Smooth muscle cell (in vitro differentiated cells): ENCODE measurements at regions not wholly inside any gene's neighbourhood (a gene's known extent, or its start where the extent isn't known, plus 50 kb on each side); places are given as distances from the start of the nearest gene placed in this dataset.

Experiments used
- DNase-seq: peaks from one replicate; lab custom pipeline; 2025; ENCODE audit not compliant: unreplicated experiment; lab: John Stamatoyannopoulos, UW
- H2AFZ ChIP-seq: fragments of 200-600 bp; sonication (generic); 2 replicates; pipeline ENCODE4 v1.6.0; 2016; ENCODE audit warnings: antibody characterized with exemption, low read depth, mild to moderate bottlenecking
- H3F3A ChIP-seq: fragments of 200-600 bp; sonication (generic); 2 replicates; pipeline ENCODE4 v1.6.0; 2017; ENCODE audit warnings: antibody characterized with exemption, low read depth
- H3K27ac ChIP-seq: fragments of 200-600 bp; sonication (generic); 2 replicates; pipeline ENCODE4 v1.5.1; 2016; ENCODE audit warnings: low read depth, mild to moderate bottlenecking
- H3K27me3 ChIP-seq: fragments of 200-600 bp; sonication (generic); 2 replicates; pipeline ENCODE4 v1.6.1; 2016; ENCODE audit warnings: low read depth, mild to moderate bottlenecking
- H3K36me3 ChIP-seq: fragments of 200-600 bp; sonication (generic); 2 replicates; pipeline ENCODE4 v1.5.1; 2016; ENCODE audit warnings: low read depth
- H3K4me1 ChIP-seq: fragments of 200-600 bp; sonication (generic); 2 replicates; pipeline ENCODE4 v1.5.1; 2016; ENCODE audit warnings: low read depth
- H3K4me2 ChIP-seq: fragments of 200-600 bp; sonication (generic); 2 replicates; pipeline ENCODE4 v1.6.0; 2016; ENCODE audit warnings: mild to moderate bottlenecking
- H3K4me3 ChIP-seq: fragments of 200-600 bp; sonication (generic); 2 replicates; pipeline ENCODE4 v1.5.1; 2016; ENCODE audit warnings: mild to moderate bottlenecking
- H3K79me2 ChIP-seq: fragments of 200-600 bp; sonication (generic); 2 replicates; pipeline ENCODE4 v1.6.0; 2016; ENCODE audit warnings: low read depth, mild to moderate bottlenecking
- H3K9ac ChIP-seq: fragments of 200-600 bp; sonication (generic); 2 replicates; pipeline ENCODE4 v1.6.0; 2016; ENCODE audit warnings: low read depth
- H3K9me3 ChIP-seq: fragments of 200-600 bp; sonication (generic); replicated peaks from 2 replicates; pipeline ENCODE4 v1.5.1; 2016; ENCODE audit warnings: low read depth
- H4K20me1 ChIP-seq: fragments of 200-600 bp; sonication (generic); 2 replicates; pipeline ENCODE4 v1.6.0; 2016; ENCODE audit warnings: low read depth
- WGBS: methylation state at CpG from one replicate; pipeline ENCODE4 v1.1.7; 2016; ENCODE audit warnings: low lambda C conversion rate; 5-methylcytosine and 5-hydroxymethylcytosine counted together
- TF ChIP-seq, protein P1 (sequence below): fragments of 200-600 bp; sonication (generic); IDR thresholded peaks from 2 replicates; pipeline ENCODE4 v1.5.1; 2017; ENCODE audit warnings: borderline replicate concordance, mild to moderate bottlenecking, antibody characterized with exemption; ENCODE audit not compliant: insufficient read depth, poor library complexity, severe bottlenecking

DNA sequence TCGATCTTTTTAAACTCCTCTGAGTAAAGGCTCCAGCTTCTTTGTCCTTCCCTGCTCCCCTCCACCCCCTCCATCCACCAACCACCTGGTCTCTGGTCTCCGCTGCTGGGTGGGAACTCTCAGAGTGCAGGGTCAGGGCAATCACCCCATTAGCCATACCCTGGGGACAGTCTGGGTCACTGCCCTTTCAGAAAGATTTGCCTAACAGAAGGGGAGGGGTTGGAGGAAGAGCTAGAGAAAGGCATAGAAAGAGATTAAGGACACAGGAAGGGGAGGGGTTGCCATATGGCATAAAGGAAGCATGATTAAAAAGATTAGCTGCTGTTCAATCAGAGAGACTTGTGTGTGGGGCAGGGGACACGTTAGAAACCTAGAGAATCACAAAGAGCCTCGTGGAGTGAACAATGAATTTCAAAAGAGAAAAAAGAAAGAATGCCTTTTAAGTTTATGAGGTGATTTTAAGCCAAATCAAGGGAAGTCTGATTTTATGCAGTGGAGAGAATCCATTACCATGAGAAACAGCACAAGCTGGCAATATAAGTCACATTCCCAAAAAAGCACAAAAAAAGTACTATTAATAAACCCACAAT, 115.5 kb upstream of the ACSL4 start:
- WGBS, result 38% methylated on average over 4 of the region's 4 CpGs
- DNase-seq, result no peak
- peak overlapping the region; percentile 81 for H3K27ac ChIP-seq
- no peaks in the 10 kb centered on the region for H3K27me3 ChIP-seq
- no peak overlapping the region for H3K9ac ChIP-seq
- H4K20me1 ChIP-seq, result no peaks in the 10 kb centered on the region
- no peak overlapping the region for H2AFZ ChIP-seq
- TF ChIP-seq, protein P1, sequence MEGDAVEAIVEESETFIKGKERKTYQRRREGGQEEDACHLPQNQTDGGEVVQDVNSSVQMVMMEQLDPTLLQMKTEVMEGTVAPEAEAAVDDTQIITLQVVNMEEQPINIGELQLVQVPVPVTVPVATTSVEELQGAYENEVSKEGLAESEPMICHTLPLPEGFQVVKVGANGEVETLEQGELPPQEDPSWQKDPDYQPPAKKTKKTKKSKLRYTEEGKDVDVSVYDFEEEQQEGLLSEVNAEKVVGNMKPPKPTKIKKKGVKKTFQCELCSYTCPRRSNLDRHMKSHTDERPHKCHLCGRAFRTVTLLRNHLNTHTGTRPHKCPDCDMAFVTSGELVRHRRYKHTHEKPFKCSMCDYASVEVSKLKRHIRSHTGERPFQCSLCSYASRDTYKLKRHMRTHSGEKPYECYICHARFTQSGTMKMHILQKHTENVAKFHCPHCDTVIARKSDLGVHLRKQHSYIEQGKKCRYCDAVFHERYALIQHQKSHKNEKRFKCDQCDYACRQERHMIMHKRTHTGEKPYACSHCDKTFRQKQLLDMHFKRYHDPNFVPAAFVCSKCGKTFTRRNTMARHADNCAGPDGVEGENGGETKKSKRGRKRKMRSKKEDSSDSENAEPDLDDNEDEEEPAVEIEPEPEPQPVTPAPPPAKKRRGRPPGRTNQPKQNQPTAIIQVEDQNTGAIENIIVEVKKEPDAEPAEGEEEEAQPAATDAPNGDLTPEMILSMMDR, result no peak
- no peak overlapping the region for H3K4me3 ChIP-seq
- H3K4me1 ChIP-seq, result peaks cover 16% of the 10 kb centered on the region
- no peak overlapping the region for H3K4me2 ChIP-seq
- no peaks in the 10 kb centered on the region for H3K36me3 ChIP-seq
- no peaks in the 10 kb centered on the region for H3K79me2 ChIP-seq
- no peaks in the 10 kb centered on the region for H3K9me3 ChIP-seq
- no peaks in the 10 kb centered on the region for H3F3A ChIP-seq

DNA sequence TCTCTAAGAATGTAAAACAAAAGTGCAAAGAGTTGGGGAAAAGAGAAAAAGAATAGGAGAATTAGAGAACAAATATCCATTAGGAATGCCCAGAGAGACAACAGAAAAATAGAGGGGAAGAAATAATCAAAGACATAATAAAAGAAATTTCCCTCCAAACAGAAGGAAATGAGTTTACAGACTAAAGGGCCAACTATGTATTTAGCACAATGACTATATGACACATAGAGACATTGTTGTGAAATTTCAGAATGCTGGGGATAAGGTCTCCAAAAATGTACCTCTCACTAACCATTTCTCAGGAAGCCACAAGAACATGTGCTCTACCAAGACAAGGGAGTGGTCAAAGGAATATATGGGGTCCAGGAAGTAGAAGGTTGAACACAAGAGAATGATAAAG, 121.0 kb upstream of the ACSL4 start:
- Histone ChIP-seq H3K36me3 (no peaks in the 10 kb centered on the region), H3K9me3 (no peaks in the 10 kb centered on the region), H3K4me1 (no peaks in the 10 kb centered on the region), H4K20me1 (no peaks in the 10 kb centered on the region), H3K4me3 (no peak overlapping the region), H3K9ac (no peak overlapping the region), H3K4me2 (no peak overlapping the region), H2AFZ (no peak overlapping the region), H3K27ac (no peak overlapping the region), H3F3A (no peaks in the 10 kb centered on the region), H3K27me3 (no peaks in the 10 kb centered on the region), H3K79me2 (no peaks in the 10 kb centered on the region)
- no peak for DNase-seq
- TF ChIP-seq, protein P1, result no peak

DNA sequence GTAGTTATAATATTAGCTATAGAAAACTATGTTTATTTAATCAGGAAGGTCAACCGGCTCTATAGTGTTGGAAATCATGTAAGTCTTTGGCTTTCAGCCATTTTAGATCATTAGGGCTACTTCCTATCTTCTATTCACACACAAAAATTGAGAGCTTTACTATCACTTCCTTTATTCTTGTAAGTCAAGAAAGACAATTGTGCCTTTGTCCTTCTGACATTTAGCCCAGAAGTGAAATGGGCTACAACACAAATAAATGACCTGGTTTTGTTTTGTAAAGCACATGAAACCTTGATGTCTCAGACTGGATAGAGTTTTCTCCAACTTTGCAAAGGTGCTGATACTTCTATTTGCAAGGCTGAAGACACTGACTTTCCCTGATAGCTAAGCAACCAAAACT, 122.4 kb upstream of the ACSL4 start:
- Histone ChIP-seq H3K79me2 (no peaks in the 10 kb centered on the region), H3K27ac (no peak overlapping the region), H3F3A (no peaks in the 10 kb centered on the region), H3K4me2 (no peak overlapping the region), H3K27me3 (no peaks in the 10 kb centered on the region), H3K4me1 (no peaks in the 10 kb centered on the region), H3K4me3 (no peak overlapping the region), H2AFZ (no peak overlapping the region), H3K9ac (no peak overlapping the region), H3K9me3 (no peaks in the 10 kb centered on the region), H3K36me3 (no peaks in the 10 kb centered on the region), H4K20me1 (no peaks in the 10 kb centered on the region)
- 79% methylated on average over 1 of the region's 1 CpG for WGBS
- DNase-seq, result no peak
- TF ChIP-seq, protein P1, result no peak

DNA sequence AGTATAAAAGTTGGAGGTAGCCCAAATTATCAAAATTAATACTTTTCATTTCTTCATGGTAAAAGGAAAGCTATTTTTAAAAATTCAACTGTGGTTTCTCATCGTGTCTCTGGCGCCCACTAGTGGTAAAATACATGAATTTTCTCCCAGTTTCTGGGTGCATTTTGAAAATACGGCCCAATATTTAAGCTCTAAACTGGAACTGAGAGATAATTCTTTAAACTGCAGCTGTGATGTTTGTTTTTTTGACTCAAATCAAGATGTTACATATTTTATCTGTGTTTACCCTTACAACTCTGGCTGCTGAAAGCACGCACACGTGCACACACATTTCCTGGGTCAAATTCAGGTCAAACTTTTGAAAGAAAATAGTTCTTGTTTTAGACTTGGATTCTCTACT, 123.9 kb upstream of the ACSL4 start:
- TF ChIP-seq, protein P1, result peak; percentile 74
- no peaks in the 10 kb centered on the region for H3K27me3 ChIP-seq
- H3K9me3 ChIP-seq, result no peaks in the 10 kb centered on the region
- no peak overlapping the region for H3K4me2 ChIP-seq
- H3K36me3 ChIP-seq, result no peaks in the 10 kb centered on the region
- no peak overlapping the region for H3K9ac ChIP-seq
- WGBS, result 39% methylated on average over 5 of the region's 5 CpGs
- H3F3A ChIP-seq, result no peaks in the 10 kb centered on the region
- no peaks in the 10 kb centered on the region for H4K20me1 ChIP-seq
- H3K27ac ChIP-seq, result no peak overlapping the region
- no peak overlapping the region for H2AFZ ChIP-seq
- H3K4me1 ChIP-seq, result no peaks in the 10 kb centered on the region
- no peak overlapping the region for H3K4me3 ChIP-seq
- H3K79me2 ChIP-seq, result no peaks in the 10 kb centered on the region
- no peak for DNase-seq
